GM04504 (cell line): ENCODE measurements at regions not wholly inside any gene's neighbourhood (a gene's known extent, or its start where the extent isn't known, plus 50 kb on each side); places are given as distances from the start of the nearest gene placed in this dataset.

Experiments
- DNase-seq: peaks from one replicate; pipeline ENCODE4 v3.0.0-alpha.2; 2012; ENCODE audit warnings: low read depth

GRCh38 chr17:72425794-72426168 is 305.0 kb downstream of the SOX9 start:
- DNase-seq: no peak

GRCh38 chr17:72426321-72426720 is 305.5 kb downstream of the SOX9 start:
- DNase-seq: no peak

GRCh38 chr17:72426948-72427760 is 306.3 kb downstream of the SOX9 start:
- no peak for DNase-seq

GRCh38 chr17:72427761-72428109 is 306.9 kb downstream of the SOX9 start:
- DNase-seq: no peak

GRCh38 chr17:72429066-72429638 is 308.3 kb downstream of the SOX9 start:
- DNase-seq: no peak

GRCh38 chr17:72430611-72431432 is 310.0 kb downstream of the SOX9 start:
- DNase-seq: no peak

GRCh38 chr17:72432143-72432621 is 311.4 kb downstream of the SOX9 start:
- no peak for DNase-seq

GRCh38 chr17:72432881-72433280 is 312.1 kb downstream of the SOX9 start:
- no peak for DNase-seq

- DNase-seq: no peak
Measured at GRCh38 chr17:72433797-72434196, 313.0 kb downstream of the SOX9 start.

- DNase-seq: no peak
Measured at GRCh38 chr17:72434581-72434980, 313.8 kb downstream of the SOX9 start.

- no peak for DNase-seq
Measured at GRCh38 chr17:72434991-72435618, 314.3 kb downstream of the SOX9 start.

- no peak for DNase-seq
Measured at GRCh38 chr17:72438783-72439182, 318.0 kb downstream of the SOX9 start.

GRCh38 chr17:72439893-72440502 is 319.2 kb downstream of the SOX9 start:
- no peak for DNase-seq

- DNase-seq: no peak
Measured at GRCh38 chr17:72440961-72441360, 320.1 kb downstream of the SOX9 start.

- DNase-seq: no peak
Measured at GRCh38 chr17:72441909-72442308, 321.1 kb downstream of the SOX9 start.

GRCh38 chr17:72444517-72445054 is 323.8 kb downstream of the SOX9 start:
- DNase-seq: no peak

GRCh38 chr17:72445055-72445991 is 324.5 kb downstream of the SOX9 start:
- no peak for DNase-seq

- no peak for DNase-seq
Measured at GRCh38 chr17:72446118-72446517, 325.3 kb downstream of the SOX9 start.

GRCh38 chr17:72446525-72447250 is 325.9 kb downstream of the SOX9 start:
- DNase-seq: no peak

- DNase-seq: no peak
Measured at GRCh38 chr17:72447251-72447640, 326.4 kb downstream of the SOX9 start.
